Eye (tissue), 1 donor: ENCODE measurements at regions not wholly inside any gene's neighbourhood (a gene's known extent, or its start where the extent isn't known, plus 50 kb on each side); places are given as distances from the start of the nearest gene placed in this dataset.
A peak's percentile ranks its signal among the peaks of the same experiment; 100 is the strongest.

Experiments
- DNase-seq: peaks from one replicate; pipeline ENCODE4 v3.0.0-alpha.2; 2015

DNA sequence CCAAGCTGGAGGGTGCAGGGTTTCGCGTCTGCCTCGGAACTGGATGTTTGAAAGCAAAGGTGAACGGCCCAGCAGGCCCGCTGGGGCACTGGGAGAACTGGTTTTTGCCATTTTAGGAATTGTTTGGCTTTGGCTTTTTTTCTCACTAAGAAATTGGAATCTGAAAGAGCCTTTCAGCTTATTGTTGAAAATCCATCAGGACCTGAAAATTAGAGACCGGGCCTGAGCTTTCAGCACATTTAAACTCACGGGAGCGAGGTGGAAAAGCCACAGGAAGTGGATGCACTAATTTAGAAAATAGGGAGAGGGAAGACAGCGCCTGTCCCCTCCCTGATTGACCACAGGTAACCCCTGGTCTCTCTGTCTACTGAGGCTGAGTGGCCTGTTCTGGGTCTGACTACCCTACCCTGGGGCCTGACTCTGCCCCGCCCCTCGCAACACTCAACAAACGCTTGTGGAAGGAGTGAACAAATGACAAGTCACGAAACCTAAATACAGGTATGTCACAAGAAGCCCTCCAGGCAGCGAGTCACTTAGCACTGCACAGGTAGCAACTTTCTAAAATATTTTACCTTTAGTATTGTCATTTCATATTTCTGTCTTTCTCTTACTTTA, 100.3 kb upstream of the MBOAT2 start:
- no peak for DNase-seq

DNA sequence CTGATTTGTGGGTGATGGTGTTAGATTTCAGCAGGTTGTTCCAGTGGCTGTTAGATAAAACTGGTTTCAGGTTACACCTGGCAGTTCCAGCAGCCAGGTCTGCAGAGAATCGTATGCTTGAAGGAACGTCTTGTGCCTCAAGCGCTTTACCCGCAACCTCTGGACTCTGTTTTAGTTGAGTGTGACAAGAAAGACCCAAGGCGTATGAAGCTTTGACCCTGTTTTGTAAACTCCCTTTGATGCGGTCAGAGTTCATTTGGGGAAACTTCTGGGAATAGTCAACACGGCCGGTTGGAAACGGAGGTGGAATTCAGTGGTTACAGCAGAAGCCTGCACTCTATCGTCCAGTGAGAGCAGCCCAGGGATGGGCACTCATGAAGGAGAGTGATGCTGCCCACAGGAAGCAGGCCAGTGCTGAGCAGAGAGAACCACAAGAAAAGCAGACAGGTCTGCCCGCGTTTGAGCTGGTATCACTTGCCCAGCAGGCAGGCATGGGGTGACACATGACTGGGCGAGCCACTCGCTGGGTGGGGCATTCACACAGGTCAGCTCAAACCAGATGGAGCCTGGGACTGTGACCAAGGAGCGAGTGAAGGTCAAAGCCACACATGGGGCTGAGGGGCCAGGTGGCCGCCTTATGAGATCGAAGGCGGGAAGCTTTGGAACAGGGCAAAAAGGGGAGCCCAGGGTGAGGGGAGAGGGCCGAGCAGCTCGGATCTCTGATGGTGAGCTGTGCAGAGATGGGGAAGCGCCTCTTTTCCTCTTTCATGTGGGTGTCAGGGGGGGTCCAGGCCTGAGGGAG, 99.6 kb upstream of the MBOAT2 start:
- DNase-seq: peak; percentile 26

DNA sequence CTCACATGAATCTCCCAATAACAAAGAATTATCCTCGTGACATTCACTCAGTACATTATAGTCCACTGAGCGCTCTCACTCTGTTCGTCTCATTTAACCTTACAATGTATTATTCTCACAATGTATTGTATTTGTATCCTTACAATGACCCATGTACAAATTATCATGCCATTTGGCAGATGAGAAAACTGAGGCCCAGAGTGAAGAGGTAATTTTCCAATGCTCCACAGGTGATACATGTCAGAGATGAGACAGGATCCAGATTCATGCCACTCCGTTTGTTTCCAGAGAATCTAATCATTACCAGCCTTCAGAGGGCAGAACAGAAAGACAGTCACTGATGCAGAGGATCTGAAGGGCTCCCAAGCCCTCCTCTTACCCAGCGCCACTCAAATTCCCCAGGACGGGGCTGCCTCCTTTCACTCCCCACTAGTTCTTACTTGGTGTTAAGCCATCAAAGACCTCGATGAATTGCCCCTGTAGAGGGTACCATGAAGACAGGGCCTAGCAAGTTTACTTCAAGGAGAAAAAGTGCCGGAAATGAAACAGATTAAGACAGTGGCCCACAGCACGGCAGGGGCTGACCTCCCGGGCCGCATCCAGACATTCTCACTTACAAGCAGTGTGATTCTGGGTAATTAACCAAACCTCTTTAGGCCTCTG, 98.4 kb upstream of the MBOAT2 start:
- no peak for DNase-seq

DNA sequence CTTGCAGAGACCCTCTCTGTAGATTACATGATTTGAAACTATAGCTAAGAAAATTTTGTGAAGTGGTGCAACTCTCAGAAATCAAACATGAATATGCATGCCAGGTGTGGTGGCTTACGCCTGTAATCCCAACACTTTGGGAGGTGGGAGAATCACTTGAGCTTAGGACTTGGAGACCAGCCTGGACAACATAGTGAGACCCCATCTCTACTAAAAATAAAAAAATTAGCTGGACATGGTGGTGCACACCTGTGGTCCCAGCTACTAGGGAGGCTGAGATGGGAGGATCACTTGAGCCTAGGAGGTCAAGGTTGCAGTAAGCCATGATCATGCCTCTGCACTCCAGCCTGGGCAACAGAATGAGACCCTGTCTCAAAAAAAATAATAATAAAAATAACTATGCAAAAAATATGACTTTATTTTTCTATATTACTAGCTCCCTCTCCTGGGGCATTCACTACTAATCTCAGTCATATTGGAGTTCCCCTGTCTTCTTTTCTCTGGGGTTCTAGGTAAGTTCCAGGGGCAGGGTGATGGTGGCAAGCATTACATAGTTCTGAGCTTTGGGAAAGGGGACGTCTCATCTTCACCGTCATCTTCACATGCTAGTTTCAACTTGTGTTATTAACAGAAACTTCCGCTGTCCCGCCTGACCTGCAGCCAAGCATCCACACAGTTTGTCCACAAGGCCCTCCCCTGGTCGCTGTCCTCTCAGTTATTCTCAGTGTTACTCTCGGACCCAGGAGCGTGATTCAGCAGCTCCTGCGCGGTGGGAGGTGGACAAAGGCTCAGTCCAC, 96.8 kb upstream of the MBOAT2 start:
- DNase-seq: no peak

DNA sequence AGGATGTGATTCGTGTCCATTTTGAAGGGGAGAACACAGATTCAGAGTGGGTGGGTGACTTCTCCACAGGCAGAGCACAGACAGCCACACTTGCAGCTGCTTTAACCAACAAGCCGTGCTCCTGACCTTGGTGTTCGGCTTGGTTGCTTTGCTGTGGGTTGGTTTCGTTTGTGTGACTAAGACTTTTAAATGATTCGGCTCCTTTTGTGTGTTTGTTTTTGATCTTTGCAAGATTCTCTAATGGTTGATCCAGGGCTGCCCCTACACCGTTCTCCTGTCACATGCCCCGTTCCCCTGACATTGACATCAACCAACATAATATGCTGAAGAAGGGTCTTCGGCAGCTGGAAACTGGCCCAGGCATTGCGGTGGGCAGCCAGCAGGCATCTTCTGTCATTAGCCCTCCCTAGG, 95.9 kb upstream of the MBOAT2 start:
- peak; percentile 29 for DNase-seq

DNA sequence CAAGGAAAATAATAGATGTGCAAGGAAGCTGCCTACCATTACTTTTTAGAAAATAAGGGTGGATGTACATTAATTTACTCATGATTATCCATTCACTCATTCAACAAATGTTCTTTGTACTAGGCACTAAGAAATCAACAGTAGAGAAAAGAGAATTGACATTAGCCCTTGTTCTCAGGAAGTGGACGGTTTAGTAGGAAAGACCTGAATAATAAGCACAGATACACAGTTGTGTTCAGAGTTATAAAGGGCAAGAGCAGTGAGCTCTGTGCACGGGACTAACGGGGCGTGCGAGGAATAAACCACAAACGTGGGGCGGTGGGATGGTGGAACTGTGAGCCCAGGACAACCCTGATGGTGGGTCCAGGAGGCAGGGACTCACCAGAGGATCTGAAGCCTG, 94.4 kb upstream of the MBOAT2 start:
- no peak for DNase-seq

DNA sequence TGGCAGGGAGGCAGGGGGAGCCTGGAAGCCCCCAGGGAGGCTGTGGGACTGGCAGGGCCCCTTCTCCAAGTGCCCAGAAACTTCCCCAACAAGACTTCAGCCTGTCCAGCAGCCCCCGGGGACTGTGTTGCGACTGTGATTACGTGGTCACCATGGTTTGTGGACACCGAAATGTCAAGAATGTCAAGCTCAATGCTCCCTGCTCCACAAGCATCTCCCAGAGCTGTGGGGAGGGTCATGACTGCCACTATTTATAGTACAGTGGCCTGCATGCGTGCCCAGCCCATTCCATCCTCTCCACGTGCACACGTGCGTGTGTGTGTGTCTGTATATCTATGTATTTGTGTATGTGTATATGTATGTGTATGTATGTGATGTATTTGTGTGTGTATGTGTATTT, 93.8 kb upstream of the MBOAT2 start:
- no peak for DNase-seq

DNA sequence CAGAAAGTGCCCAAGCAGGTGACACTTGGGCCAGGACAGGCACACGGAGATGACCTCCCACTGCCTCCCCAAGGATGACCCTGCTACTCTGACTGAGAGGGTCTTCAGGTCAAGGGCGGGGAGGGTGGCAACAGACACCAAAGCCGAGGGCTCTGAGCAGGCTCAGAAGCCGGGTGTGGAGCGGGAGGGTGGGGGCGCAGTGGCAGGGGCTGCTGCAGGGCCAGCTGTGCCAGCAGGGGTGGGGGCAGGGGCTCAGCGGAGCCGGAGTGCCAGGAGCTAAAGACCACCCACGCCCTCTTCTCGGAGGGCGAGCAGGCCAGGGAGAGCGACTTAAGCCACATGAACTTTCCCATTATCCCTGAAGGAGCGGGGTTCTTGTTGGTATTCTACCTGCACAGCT, 93.3 kb upstream of the MBOAT2 start:
- DNase-seq: no peak

DNA sequence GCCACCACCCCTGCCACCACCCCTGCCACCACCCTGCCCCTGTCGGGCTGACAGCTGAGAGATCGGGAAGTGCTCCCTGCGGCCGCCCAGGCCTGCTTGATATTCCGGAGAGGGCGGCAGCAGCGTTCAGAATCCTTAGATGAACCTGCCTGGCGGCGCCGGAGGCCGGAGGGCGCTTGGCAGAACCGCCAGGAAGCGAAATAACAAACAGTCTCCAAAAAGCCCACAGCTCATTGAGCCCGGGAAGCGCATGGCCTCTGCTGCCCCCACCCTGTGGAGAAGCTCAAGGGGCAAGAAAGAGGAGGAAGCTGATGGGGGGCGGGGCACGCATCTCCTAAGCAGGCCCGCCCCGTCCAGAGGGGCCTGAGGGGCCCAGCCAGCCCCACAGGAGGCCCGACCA, 92.2 kb upstream of the MBOAT2 start:
- DNase-seq: peak; percentile 44

DNA sequence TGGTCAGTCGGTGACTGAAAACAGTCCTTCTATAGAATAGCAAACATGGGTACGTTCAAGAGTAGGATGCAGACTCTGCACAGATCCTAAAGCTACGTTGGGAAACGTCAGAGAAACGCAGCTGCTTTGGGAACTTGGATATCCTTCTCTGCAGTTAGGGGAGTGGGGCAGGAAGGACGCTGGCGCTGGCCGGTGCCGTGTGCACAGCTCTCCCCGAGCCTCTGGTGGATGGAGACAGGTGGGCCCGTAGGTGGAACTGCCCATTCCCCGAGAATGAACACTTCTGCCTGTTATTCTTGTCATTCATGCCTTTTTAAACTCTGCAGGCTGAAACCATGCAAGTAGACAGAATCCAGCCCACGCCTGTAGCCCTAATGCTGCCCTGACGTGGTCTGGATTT, 91.7 kb upstream of the MBOAT2 start:
- DNase-seq: no peak

DNA sequence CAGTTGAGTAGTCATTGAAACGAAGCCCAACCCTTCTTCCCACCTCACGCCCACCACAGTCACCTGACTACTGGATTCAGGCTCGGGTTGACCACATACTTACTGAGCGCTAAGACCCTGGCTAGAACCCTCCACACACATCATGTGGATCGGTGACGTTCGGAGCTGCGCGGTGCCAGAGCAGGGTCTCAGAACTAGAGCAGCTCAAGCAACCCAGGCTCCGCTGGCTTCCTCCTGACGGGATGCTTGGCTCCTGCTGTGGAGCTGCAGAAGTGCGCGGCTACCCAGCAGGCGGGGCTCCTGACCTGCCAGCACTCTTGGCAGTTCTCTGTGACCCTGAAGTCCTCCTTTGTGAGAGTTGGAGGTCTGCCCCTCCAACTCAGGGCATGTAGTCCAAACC, 90.6 kb upstream of the MBOAT2 start:
- DNase-seq: no peak

DNA sequence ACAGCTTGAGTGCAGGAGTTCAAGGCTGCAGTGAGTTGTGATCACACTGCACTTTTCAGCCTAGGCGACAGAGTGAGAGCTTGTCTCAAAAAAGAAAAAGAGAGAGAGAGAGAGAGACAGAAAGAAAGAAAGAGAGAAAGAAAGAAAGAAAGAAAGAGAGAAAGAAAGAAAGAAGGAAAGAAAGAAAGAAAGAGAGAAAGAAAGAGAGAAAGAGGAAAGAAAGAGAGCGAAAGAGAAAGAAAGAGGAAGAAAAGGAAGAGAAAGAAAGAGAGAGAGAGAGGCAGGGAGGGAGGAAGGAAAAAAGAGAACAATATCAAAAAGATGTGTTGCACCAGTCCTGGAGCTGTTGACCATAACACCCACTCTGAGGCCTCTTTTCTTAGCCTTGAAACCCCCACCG, 89.8 kb upstream of the MBOAT2 start:
- no peak for DNase-seq

DNA sequence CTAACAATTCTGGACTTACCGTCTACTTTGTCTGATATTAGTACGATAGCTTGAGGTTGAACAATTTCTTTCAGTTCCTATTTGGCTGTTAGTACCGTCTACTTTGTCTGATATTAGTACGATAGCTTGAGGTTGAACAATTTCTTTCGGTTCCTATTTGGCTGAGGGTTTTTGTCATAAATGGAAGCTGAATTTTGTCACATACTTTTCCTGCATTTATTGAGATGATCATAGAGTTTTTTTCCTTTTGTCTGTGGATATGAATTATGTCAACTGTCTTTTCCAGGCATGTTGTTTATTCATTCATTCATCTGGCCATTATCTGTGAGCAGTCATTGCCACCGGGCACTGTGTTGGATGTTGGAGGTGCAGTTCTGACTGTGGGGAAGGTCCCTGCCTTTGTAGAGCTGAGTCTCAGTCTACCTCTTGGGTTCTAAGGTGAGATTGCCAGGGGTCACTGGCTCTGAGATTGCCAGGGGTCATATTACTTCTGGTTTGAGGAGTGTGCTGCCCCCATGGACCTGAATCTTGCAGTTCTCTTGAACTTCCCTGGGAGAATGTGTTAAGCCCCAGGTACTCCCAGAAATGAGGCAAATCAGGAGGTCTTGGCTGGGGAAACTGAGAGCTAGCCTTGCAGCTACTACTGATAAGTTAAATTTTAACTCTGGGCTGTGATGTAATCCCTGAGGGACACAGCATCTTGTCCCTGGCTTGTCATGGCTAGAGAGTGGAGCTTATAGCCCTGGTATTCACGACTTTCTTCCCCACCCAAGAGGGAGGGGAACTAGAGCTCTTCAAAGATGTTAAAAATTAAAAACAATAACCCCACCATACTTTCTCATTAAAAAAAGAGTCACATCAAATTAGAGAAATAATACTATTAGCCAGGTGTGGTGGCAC, 89.1 kb upstream of the MBOAT2 start:
- no peak for DNase-seq

DNA sequence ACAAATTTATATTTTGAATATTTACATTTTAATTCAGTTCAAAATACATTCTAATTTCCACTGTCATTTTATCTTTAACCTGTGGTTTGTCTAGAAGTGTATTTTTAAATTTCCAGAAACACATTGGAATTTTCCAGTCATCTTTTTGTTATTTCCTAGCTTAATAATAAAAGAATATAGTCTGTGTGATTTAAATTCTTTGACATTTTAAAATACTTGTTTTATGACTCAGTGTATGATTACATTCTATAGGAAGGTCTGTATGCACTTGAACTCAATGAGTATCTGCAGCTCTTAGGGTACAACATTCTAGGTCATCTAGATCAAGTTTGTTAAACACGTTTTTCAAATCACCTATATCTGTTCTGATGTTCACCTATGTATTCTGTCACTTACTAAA, 88.3 kb upstream of the MBOAT2 start:
- DNase-seq: no peak

DNA sequence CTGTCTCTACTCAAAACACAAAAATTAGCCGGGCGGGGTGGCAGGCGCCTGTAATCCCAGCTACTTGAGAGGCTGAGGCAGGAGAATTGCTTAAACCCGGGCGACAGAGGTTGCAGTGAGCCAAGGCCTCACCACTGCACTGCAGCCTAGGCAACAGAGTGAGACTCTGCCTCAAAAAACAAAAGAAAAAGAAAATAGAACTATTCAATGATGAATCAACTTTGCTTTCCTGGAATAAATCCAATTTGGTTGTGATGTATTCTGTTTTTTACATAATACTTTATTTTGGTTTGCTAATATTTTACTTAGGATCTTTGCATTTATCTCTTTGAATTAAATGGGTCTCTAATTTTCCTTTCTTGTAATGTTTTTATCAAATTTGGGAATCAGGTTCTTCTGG, 86.3 kb upstream of the MBOAT2 start:
- no peak for DNase-seq

DNA sequence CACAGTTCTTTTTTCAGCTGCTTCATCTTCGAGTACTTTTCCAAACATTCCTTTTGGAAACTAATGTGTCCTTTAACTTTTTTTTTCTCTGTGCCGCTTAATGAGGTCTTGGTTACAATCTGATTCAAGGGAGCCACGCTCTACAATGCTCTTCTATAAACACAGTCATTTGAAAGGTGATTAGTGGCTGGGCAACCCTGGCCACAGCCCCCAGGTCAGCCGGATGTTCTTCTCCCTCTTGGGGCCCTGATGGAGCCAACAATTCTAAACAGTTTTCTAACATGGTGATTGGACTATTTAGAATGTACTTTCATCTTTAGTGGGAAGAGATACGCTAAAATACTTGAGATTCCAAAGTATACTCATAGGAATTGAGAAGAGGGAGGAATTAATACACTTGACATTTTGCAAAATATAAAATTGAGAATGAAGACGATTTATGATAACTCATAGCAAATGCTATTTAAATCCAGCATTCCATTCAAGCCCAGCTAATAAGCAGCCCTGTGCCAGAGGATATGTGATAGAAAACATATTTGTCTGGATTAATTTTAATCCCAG, 83.7 kb upstream of the MBOAT2 start:
- peak; percentile 70 for DNase-seq

DNA sequence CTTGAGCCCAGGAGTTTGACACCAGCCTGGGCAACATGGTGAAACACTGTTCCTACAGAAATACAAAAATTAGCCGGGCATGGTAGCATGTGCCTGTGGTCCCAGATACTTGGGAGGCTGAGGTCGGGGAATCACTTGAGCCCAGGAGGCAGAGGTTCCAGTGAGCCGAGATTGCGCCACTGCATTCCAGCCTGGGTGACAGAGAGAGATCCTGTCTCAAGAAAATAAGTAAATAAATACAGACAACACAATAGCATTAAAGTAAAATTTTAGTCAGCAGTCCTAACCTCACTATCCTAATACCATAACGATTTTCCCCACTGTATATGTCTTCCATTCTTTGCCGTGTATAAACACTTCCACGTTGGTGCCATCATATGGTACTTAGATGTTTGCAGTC, 83.0 kb upstream of the MBOAT2 start:
- no peak for DNase-seq

DNA sequence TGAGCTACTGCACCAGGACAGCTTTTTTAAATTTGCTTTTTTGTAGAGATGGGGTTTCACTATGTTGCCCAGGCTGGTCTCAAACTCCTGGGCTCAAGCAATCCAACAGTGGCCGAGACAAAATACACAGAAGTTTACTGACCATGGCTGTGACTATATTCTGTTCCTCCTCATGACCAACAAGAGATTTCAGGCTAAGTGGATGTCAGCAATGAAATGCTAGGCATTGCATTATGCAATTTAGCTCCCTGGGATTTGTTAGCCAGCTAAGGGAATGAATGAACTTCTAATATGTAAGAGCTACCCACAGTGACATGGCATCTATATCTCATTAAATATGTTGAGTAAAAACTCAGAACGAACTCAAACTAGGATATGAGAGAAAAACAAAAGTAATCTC, 81.9 kb upstream of the MBOAT2 start:
- no peak for DNase-seq

DNA sequence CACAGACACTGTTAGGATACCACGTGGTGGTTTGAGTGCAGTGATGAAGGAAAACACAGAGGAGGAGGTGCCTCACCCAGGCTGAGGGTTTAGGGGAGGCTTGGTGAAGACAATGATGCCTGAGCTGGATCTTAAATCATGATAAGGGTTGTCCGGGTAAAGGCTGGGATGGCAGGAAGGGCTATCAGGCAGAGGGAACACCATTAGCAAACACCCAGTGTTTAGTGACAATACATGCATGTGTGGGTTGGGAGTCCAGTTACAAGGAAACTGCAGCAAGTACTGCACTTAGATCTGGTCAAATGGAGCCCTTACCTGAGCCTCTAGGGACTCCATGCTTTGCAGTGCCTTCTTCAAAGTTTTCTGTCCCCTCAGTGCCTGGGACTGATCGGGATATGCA, 79.8 kb upstream of the MBOAT2 start:
- no peak for DNase-seq

DNA sequence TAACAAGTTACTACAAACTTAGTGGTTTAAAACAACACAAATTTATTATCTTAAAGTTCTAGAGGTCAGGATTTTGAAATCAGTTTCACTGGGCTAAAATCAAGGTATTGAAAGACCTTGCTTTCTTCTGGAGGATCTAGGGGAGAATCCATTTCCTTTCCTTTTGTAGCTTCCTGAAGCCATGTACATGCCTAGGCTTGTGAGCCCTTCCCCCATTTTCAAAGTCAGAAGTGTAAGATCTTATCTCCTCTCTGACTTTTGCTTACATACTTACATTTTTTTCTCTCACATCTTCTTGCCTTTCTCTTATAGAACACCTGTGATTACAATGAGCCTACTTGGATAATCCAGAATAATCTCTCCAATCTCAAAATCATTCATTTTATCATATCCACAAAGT, 78.7 kb upstream of the MBOAT2 start:
- DNase-seq: no peak

DNA sequence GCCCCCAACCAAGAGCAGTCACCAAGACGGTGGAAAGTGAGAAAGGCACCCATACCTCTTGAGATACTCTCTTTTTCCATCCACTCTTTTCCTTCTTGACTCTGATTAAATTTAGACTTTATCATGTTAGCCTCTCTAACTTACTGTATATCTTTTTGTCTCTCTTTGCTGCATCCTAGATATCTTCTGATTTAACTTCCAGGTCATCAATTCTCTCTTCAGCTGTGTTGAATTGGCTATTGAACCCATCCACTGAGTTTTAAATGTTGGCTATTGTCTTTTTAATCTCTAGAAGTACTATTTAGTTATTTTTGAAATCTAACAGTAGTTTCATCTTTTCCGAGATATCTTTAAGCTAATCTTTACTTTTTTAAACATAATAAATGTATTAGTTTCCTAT, 78.3 kb upstream of the MBOAT2 start:
- no peak for DNase-seq

DNA sequence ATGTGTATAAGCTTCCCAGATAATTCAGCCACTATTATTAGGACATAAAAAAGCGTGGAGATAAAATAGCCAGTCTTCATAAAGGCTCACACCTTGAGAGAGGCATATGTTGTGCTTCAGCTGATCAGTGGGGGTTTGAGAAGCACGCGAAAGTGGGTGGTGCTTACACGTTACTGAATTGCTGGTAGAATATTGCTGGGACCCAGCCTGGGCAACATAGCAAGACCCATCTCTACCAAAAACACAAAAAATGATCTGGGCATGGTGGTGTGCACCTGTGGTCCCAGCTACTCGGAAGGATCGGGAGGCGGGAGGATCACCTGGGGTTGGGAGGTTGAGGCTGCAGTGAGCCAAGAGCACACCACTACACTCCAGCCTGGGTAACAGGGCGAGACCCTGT, 74.9 kb upstream of the MBOAT2 start:
- no peak for DNase-seq
